GM19372 (cell line): ENCODE measurements at regions not wholly inside any gene's neighbourhood (a gene's known extent, or its start where the extent isn't known, plus 50 kb on each side); places are given as distances from the start of the nearest gene placed in this dataset.

Source experiments
- ATAC-seq: cut with Tn5 transposase; IDR thresholded peaks from one replicate; pipeline ENCODE4 v1.9.1; 2021; ENCODE audit warnings: mild to moderate bottlenecking, low read depth, moderate library complexity; ENCODE audit not compliant: unreplicated experiment

DNA sequence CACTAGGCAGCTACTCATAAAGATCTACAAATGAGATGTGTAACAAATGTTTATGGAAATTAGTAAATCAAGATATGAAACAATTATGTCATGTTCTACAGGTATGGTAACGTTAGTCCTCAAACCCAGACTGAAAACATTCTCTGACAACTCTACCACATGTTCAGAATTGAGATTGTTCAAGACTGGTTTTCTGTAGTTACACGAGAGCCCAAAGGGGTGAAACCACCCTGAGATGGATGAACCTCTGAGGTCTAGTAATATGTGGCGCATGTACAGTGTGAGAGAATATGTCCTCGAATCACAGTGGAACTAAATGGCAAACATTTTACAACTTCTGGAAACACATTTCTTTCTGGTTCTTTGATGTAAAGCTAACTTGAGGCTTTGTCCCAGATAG lies 614.3 kb downstream of the ZEB2 start:
- ATAC-seq: no peak

GRCh38 chr2:143903172-143903856 lies 616.6 kb downstream of the ZEB2 start:
- no peak for ATAC-seq

- ATAC-seq: peak; percentile 54
Measured at GRCh38 chr2:143901185-143901842, 618.6 kb downstream of the ZEB2 start.

DNA sequence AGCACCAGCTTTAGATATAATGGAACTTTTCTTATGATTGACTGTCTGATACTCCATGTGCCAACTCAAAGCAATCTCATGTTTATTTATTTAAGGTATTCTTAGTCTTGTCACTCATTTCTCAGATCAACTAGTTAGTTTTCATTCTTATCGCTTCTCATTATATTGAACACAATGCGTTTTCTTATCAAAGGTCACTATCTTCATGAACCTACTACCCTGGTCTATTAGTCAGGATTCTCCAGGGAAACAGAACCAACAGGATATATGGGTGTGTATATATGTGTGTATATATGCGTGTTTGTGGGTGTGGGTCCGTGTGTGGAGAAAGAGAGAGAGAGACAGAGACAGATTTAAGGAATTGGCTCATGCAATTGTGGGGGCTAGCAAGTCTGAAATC lies 619.9 kb downstream of the ZEB2 start:
- ATAC-seq: no peak

DNA sequence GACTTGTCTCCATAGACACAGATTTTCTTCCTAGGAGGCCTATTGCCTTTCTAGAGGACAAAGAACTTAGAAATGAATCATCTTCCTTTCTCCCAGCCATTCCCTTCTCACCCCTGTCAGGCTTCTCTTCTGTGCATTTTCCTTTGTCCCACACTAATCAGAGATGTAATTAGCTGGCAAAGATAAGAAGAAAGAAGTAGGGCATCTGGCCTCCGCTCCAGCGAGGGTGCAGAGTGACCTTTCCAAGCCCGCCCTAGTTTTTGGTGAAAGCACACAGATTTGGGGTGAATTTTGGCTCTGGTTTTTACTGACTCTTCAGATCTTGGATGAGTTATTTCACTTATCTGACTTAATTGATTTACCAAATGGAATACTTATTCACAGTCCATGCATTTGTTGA lies 626.5 kb downstream of the ZEB2 start:
- ATAC-seq: no peak

DNA sequence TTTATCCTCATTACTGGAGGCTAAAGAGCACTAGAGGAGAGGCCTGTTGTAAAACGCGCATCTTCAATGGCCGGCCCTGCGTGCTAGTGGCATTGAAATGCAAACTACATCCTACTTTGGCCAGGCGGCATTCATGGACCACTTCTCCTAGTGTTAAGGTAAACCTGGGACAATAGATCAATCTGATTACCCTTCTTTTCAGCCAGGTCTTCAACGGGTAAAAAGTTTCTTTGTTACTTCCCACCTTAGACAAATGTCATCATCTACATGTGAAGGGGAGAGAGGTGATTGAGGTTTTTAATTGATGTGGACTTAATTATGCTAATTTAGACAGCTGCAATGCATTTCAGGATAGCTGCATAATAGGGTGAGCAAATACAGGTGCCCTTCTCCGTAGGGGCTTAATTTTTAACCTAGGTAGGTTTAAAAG lies 628.0 kb downstream of the ZEB2 start:
- no peak for ATAC-seq

DNA sequence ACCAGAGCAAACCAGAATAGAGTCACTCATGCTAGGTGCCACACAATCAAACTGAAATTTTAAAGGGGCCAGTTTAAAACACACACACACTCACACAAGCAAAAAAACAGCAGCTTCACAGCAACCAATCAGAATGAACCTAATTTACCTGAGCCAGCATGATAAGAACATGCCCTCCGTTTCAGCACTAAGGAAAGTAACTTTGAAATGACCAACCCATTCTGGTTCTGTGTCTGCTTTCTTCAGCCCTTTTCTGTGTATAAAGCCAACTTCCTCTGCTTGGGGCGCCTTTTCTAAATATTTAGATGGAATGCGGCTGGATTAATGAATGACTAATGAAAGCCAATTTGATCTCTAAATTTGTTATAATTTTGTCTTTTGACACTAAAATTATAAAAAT lies 629.1 kb downstream of the ZEB2 start:
- ATAC-seq: no peak

- no peak for ATAC-seq
Measured at GRCh38 chr2:143889216-143889615, 630.7 kb downstream of the ZEB2 start.

DNA sequence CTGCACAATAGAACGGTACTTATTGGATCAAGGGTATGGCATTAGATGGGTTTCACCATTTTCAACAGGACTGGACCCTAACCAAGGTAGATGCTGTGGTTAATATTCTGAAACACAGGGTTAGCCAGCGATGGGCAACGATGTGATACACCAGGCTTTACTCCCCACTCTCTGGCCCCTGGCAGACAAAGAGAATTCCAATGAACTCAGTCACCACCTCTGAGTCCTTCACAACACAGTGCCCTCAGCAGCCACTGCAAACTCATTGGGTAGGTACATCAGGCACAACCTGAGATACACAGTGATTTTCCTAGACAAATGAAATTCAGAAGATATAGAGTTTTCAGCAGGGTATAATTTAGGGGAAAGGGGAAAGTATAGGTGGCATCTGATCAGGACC lies 634.5 kb downstream of the ZEB2 start:
- no peak for ATAC-seq

GRCh38 chr2:143881246-143881645 lies 638.7 kb downstream of the ZEB2 start:
- no peak for ATAC-seq

GRCh38 chr2:143877876-143878530 lies 641.9 kb downstream of the ZEB2 start:
- no peak for ATAC-seq

GRCh38 chr2:143877056-143877455 lies 642.9 kb downstream of the ZEB2 start:
- ATAC-seq: no peak

GRCh38 chr2:143875295-143876233 lies 644.4 kb downstream of the ZEB2 start:
- no peak for ATAC-seq

GRCh38 chr2:143873886-143874285 lies 646.0 kb downstream of the ZEB2 start:
- no peak for ATAC-seq

DNA sequence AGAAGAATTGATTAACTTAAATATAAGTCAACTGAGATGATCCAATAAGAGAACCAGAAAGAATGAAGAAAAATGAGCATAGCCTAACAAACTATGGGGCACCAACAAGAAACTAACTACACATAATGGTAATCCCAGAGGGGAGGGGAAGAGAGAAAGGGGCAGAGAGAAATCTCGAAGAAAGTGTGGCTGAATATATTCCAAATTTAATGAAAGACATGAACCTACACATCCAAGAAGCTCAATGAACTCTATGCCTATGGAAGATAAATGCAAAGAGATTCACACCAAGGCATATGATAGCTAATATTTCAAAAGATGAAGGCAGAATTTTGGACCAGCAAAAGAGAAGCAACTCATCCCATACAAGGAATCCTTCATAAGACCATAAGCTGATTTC lies 649.2 kb downstream of the ZEB2 start:
- no peak for ATAC-seq

- no peak for ATAC-seq
Measured at GRCh38 chr2:143856978-143857377, 662.9 kb downstream of the ZEB2 start.

DNA sequence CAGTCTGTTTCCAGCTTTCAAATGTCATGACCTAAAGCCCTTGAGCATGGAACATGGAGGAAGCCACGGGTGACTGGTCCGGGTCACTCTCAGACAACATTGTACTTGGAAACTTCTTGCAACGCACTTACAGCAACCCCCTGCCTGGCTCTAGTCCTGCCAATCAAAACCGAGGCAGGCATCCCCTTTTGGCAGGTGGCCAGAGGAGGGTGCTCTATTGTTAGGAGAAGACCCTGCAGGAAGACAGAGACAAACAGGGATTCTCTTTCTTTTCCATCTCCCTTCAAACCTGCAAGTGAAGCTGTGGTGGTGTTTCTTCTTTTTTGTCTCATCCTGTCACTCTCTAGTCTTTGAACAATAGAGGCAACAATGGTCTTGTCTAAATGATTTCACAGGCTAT lies 667.2 kb downstream of the ZEB2 start:
- no peak for ATAC-seq

DNA sequence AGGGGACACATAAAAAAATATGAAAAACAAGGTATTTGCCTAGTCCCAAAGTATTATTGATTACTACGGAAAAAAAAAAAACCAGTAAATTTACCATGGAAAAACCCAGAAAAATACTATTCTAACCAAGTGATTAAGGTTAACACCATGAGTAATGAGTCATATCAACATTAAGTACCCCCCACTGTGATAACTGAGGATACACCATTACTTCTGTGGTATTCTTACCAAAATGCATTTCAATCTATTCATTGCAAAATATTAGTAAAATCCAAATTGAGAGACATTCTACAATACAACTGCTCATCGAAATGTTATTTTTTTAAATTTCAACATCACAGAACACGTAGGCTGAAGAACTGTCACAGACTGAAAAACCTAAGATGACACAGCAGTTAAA lies 669.8 kb downstream of the ZEB2 start:
- no peak for ATAC-seq

- no peak for ATAC-seq
Measured at GRCh38 chr2:143847257-143847656, 672.7 kb downstream of the ZEB2 start.

DNA sequence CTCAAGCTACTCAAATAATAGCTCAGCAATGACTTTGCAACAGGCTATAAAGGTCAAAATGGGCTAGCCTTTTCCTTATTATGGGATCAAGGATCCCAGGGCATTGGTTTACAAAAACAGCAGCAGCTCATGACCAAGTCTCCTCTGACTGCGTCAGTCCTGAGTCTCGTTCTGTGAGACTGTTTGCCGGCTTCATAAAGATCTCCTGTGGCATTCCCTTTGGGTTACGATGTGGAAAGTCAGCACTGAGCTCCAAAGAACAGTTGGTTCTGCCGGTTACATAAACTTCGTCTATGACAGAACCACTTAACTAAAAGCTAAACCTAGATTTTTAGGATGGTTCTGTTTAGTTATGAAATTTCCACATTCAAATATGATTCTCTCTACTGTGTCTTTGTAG lies 674.9 kb downstream of the ZEB2 start:
- ATAC-seq: no peak

GRCh38 chr2:143843686-143844085 lies 676.2 kb downstream of the ZEB2 start:
- no peak for ATAC-seq
